B cell (primary cell): ENCODE measurements at regions not wholly inside any gene's neighbourhood (a gene's known extent, or its start where the extent isn't known, plus 50 kb on each side); places are given as distances from the start of the nearest gene placed in this dataset.

Experiments
- ATAC-seq: fragments of 200-7000 bp; cut with Tn5 transposase; one replicate; pipeline ENCODE4 v1.10.0; 2021; ENCODE audit warnings: low read depth, mild to moderate bottlenecking, moderate number of reproducible peaks, moderate library complexity
- CTCF ChIA-PET: fragments of 350-600 bp; sonication (Branson Sonifier 250); formaldehyde crosslinking; loops from one replicate; lab custom pipeline; 2021; ENCODE audit warnings: antibody characterized with exemption, inconsistent platforms; lab: Charles Lee
- POLR2A ChIA-PET: fragments of 350-600 bp; sonication (Branson Sonifier 250); formaldehyde crosslinking; loops from one replicate; lab custom pipeline; 2021; ENCODE audit warnings: antibody characterized with exemption; lab: Charles Lee
- DNase-seq: peaks from one replicate; pipeline ENCODE4 v3.0.0; 2013
- H2AFZ ChIP-seq: 2 replicates; pipeline ENCODE4 v1.6.1; 2012; ENCODE audit warnings: mild to moderate bottlenecking, low read depth, low read length; ENCODE audit not compliant: insufficient read depth, poor library complexity, severe bottlenecking
- H3K27ac ChIP-seq, 2 donors: 1 replicate in 1 of 2; 2 replicates in 1 of 2; pipeline ENCODE4 v1.5.1; 2012 to 2013; ENCODE audit warnings: low read length in 2 of 2, mild to moderate bottlenecking in 2 of 2, moderate library complexity in 1 of 2
- H3K27me3 ChIP-seq, 4 experiments: fragments of 200-600 bp in 1 of 4; sonication (generic) in 1 of 4; replicated peaks in 1 of 4; 1 replicate in 2 of 4; 2 replicates in 2 of 4; pipeline versions ENCODE4 v1.6.1 to v1.7.0; 2013 to 2016; ENCODE audit warnings: low read length in 3 of 4, mild to moderate bottlenecking in 2 of 4, mixed read lengths in 1 of 4, moderate library complexity in 1 of 4; ENCODE audit not compliant: insufficient read depth in 4 of 4, control insufficient read depth in 3 of 4; ENCODE audit errors: control extremely low read depth in 1 of 4
- H3K36me3 ChIP-seq, 2 experiments: replicated peaks in 1 of 2; 1 replicate in 1 of 2; 2 replicates in 1 of 2; pipeline versions ENCODE4 v1.6.1 to v1.7.1; 2013; ENCODE audit warnings: low read length in 1 of 2; ENCODE audit not compliant: insufficient read depth in 2 of 2, control insufficient read depth in 1 of 2; ENCODE audit errors: control extremely low read depth in 1 of 2, extremely low read depth in 1 of 2
- H3K4me1 ChIP-seq, 2 donors: fragments of 200-600 bp in 1 of 2; sonication (generic) in 1 of 2; 1 replicate in 1 of 2; 2 replicates in 1 of 2; pipeline versions ENCODE4 v1.5.1 to v1.6.1; 2013 to 2017; ENCODE audit warnings: low read length in 2 of 2; ENCODE audit not compliant: control insufficient read depth in 2 of 2, insufficient read depth in 2 of 2
- H3K4me2 ChIP-seq: replicated peaks from 2 replicates; pipeline ENCODE3; 2012; ENCODE audit warnings: mild to moderate bottlenecking, low read depth, low read length; ENCODE audit not compliant: poor library complexity, severe bottlenecking
- H3K4me3 ChIP-seq, 5 experiments: fragments of 200-600 bp in 1 of 5; sonication (generic) in 1 of 5; 1 replicate in 3 of 5; 2 replicates in 2 of 5; pipeline versions ENCODE4 v1.5.1 to v1.7.0; 2011 to 2016; ENCODE audit warnings: low read length in 4 of 5, mild to moderate bottlenecking in 4 of 5, low read depth in 2 of 5, control low read depth in 1 of 5, moderate library complexity in 1 of 5; ENCODE audit not compliant: insufficient read depth in 1 of 5; ENCODE audit errors: control extremely low read depth in 1 of 5, extremely low read depth in 1 of 5
- H3K79me2 ChIP-seq: fragments of 200-600 bp; sonication (generic); one replicate; pipeline ENCODE4 v1.6.0; 2016; ENCODE audit warnings: low read length; ENCODE audit not compliant: control insufficient read depth, insufficient read depth
- H3K9ac ChIP-seq: fragments of 200-600 bp; sonication (generic); 2 replicates; pipeline ENCODE4 v1.6.1; 2017; ENCODE audit warnings: mild to moderate bottlenecking, low read length, moderate library complexity
- H3K9me3 ChIP-seq, 3 donors: one replicate each; pipeline versions ENCODE4 v1.6.1 to v1.7.1; 2013; ENCODE audit warnings: low read length in 2 of 3; ENCODE audit not compliant: control insufficient read depth in 2 of 3, insufficient read depth in 1 of 3; ENCODE audit errors: control extremely low read depth in 1 of 3
- H4K20me1 ChIP-seq: 2 replicates; pipeline ENCODE4 v1.6.0; 2012; ENCODE audit warnings: mild to moderate bottlenecking, low read length; ENCODE audit not compliant: insufficient read depth, control insufficient read depth, poor library complexity, severe bottlenecking
- H3K27ac Mint-ChIP-seq: one replicate; pipeline ENCODE4 v1.8.0; 2021; ENCODE audit warnings: mixed read lengths
- H3K27me3 Mint-ChIP-seq: one replicate; pipeline ENCODE4 v1.8.0; 2021; ENCODE audit warnings: mixed read lengths
- H3K4me1 Mint-ChIP-seq: one replicate; pipeline ENCODE4 v1.8.0; 2021; ENCODE audit warnings: mixed read lengths
- H3K4me3 Mint-ChIP-seq: one replicate; pipeline ENCODE4 v1.8.0; 2021; ENCODE audit warnings: mixed read lengths
- H3K9me3 Mint-ChIP-seq: one replicate; pipeline ENCODE4 v1.8.0; 2022; ENCODE audit warnings: mixed read lengths; ENCODE audit not compliant: insufficient read depth
- EZH2 ChIP-seq: IDR thresholded peaks from 2 replicates; pipeline ENCODE4 v1.6.1; 2012; ENCODE audit warnings: borderline replicate concordance, low read depth, mild to moderate bottlenecking, moderate library complexity, low read length; ENCODE audit not compliant: insufficient read depth, poor library complexity, severe bottlenecking
- WGBS: methylation state at CpG from one replicate; pipeline ENCODE4 v1.1.5; 2013; ENCODE audit warnings: missing lambda C conversion rate; ENCODE audit not compliant: insufficient coverage; 5-methylcytosine and 5-hydroxymethylcytosine counted together
- intact Hi-C: fragments of 100-400 bp; cut with micrococcal nuclease; formaldehyde crosslinking; loops from one replicate; pipeline ENCODE4 v1.10.0; 2022
- TF ChIP-seq, protein P1 (sequence below): fragments of 200-600 bp; IDR thresholded peaks from one replicate; pipeline ENCODE4 v1.8.0; 2022; ENCODE audit warnings: antibody characterized with exemption, mild to moderate bottlenecking

DNA sequence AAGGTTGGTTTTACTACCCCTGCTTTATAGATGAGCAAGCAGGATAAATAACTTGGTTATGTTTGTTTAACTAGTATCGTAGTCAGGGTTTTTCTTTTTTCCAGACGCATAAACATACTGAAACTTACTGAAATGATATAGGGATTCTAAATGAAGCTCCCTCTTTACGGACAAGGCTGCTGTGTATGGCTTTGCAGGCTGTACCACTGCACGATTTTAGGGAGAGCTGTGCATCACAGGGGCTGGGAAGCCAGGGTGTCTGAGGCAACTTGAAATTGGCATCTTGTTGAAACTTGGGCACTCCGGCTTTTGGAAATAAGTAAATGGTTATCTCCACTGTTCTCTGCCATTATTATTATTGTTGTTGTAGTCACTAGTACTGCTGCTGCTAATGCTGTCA, 218.1 kb upstream of the CDH8 start:
- no peaks in the 10 kb centered on the region for H3K27me3 Mint-ChIP-seq
- no peak for DNase-seq
- Histone ChIP-seq H3K4me3 (no peak overlapping the region), H3K9me3 (peaks cover 0 to 3% (median 0%) of the 10 kb centered on the region in 3 donors), H3K4me1 (no peaks in the 10 kb centered on the region), H3K9ac (no peak overlapping the region), H3K36me3 (no peaks in the 10 kb centered on the region), H3K79me2 (no peaks in the 10 kb centered on the region), H3K27me3 (no peaks in the 10 kb centered on the region), H3K27ac (no peak overlapping the region), H3K4me2 (no peak overlapping the region), H2AFZ (no peak overlapping the region), H4K20me1 (no peaks in the 10 kb centered on the region)
- ChIA-PET CTCF (no interaction called here), POLR2A (no interaction called here)
- H3K9me3 Mint-ChIP-seq: no peaks in the 10 kb centered on the region
- no peaks in the 10 kb centered on the region for H3K4me1 Mint-ChIP-seq
- intact Hi-C loops: no loop called here
- WGBS: 63% methylated on average over 2 of the region's 5 CpGs
- no peak overlapping the region for H3K4me3 Mint-ChIP-seq
- no peak for ATAC-seq
- TF ChIP-seq, protein P1, sequence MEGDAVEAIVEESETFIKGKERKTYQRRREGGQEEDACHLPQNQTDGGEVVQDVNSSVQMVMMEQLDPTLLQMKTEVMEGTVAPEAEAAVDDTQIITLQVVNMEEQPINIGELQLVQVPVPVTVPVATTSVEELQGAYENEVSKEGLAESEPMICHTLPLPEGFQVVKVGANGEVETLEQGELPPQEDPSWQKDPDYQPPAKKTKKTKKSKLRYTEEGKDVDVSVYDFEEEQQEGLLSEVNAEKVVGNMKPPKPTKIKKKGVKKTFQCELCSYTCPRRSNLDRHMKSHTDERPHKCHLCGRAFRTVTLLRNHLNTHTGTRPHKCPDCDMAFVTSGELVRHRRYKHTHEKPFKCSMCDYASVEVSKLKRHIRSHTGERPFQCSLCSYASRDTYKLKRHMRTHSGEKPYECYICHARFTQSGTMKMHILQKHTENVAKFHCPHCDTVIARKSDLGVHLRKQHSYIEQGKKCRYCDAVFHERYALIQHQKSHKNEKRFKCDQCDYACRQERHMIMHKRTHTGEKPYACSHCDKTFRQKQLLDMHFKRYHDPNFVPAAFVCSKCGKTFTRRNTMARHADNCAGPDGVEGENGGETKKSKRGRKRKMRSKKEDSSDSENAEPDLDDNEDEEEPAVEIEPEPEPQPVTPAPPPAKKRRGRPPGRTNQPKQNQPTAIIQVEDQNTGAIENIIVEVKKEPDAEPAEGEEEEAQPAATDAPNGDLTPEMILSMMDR: no peak
- TF ChIP-seq EZH2: no peak
- H3K27ac Mint-ChIP-seq: no peak overlapping the region

DNA sequence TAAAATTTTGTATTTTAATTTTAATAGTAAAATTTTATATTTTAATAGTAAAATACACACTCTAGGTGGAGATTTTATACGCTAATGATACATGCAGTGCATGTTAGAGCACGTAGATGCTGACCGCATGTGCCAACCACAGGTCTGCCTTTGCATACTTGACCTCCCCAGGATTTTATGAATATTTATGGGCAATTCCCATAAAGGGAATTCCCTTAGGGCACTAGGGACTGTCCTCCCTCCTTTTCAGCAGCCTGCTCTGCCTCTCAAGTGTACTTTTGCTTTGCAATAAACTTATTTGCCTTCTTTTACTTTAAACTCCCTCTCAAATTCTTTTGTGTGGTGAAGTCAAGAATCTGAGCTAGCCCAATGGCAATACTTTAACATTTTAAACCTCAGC, 217.7 kb upstream of the CDH8 start:
- Mint-ChIP-seq H3K4me3 (no peak overlapping the region), H3K27me3 (no peaks in the 10 kb centered on the region), H3K4me1 (no peaks in the 10 kb centered on the region), H3K27ac (no peak overlapping the region), H3K9me3 (no peaks in the 10 kb centered on the region)
- H2AFZ ChIP-seq: no peak overlapping the region
- DNase-seq: no peak
- no peaks in the 10 kb centered on the region for H3K27me3 ChIP-seq
- intact Hi-C loops: no loop called here
- POLR2A ChIA-PET: no interaction called here
- H3K9ac ChIP-seq: no peak overlapping the region
- no peaks in the 10 kb centered on the region for H3K36me3 ChIP-seq
- H3K9me3 ChIP-seq: peaks cover 0 to 3% (median 0%) of the 10 kb centered on the region in 3 donors
- no peaks in the 10 kb centered on the region for H3K4me1 ChIP-seq
- H3K27ac ChIP-seq: no peak overlapping the region
- H3K4me3 ChIP-seq: no peak overlapping the region
- no peaks in the 10 kb centered on the region for H3K79me2 ChIP-seq
- CTCF ChIA-PET: no interaction called here
- ATAC-seq: no peak
- TF ChIP-seq EZH2: no peak
- TF ChIP-seq, protein P1: no peak
- no peaks in the 10 kb centered on the region for H4K20me1 ChIP-seq
- WGBS: 100% methylated on average over 1 of the region's 3 CpGs
- no peak overlapping the region for H3K4me2 ChIP-seq
